GM12873 (cell line): ENCODE measurements at regions not wholly inside any gene's neighbourhood (a gene's known extent, or its start where the extent isn't known, plus 50 kb on each side); places are given as distances from the start of the nearest gene placed in this dataset.

Experiments used
- TF ChIP-seq, protein P1 (sequence below): IDR thresholded peaks from 2 replicates; pipeline ENCODE4 v1.5.1; 2012; ENCODE audit warnings: low read depth, mild to moderate bottlenecking, moderate library complexity, low read length, control low read depth; ENCODE audit not compliant: insufficient read depth; ENCODE audit errors: missing control alignments

GRCh38 chr6:159421586-159421985, 252.4 kb downstream of the FNDC1 start:
- TF ChIP-seq, protein P1, sequence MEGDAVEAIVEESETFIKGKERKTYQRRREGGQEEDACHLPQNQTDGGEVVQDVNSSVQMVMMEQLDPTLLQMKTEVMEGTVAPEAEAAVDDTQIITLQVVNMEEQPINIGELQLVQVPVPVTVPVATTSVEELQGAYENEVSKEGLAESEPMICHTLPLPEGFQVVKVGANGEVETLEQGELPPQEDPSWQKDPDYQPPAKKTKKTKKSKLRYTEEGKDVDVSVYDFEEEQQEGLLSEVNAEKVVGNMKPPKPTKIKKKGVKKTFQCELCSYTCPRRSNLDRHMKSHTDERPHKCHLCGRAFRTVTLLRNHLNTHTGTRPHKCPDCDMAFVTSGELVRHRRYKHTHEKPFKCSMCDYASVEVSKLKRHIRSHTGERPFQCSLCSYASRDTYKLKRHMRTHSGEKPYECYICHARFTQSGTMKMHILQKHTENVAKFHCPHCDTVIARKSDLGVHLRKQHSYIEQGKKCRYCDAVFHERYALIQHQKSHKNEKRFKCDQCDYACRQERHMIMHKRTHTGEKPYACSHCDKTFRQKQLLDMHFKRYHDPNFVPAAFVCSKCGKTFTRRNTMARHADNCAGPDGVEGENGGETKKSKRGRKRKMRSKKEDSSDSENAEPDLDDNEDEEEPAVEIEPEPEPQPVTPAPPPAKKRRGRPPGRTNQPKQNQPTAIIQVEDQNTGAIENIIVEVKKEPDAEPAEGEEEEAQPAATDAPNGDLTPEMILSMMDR, result no peak

DNA sequence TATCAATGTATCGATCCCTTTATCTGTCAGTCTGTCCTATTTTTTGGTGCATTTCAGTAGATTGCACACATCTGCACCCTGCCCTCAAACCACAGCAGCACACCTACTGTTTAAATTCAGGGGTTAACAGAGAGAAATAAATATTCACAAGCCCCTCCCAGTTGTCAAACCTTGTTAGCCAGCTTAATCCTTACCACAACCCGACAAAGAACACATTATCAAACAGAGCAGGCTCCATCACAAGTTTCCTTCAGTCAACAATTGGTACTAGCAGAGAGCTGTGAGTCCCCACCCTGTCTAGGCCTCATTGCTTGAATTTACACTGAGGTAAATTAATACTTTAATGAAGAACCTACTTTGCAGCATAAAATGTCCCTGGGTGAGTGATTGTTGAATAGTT, 249.8 kb downstream of the FNDC1 start:
- TF ChIP-seq, protein P1, result no peak

DNA sequence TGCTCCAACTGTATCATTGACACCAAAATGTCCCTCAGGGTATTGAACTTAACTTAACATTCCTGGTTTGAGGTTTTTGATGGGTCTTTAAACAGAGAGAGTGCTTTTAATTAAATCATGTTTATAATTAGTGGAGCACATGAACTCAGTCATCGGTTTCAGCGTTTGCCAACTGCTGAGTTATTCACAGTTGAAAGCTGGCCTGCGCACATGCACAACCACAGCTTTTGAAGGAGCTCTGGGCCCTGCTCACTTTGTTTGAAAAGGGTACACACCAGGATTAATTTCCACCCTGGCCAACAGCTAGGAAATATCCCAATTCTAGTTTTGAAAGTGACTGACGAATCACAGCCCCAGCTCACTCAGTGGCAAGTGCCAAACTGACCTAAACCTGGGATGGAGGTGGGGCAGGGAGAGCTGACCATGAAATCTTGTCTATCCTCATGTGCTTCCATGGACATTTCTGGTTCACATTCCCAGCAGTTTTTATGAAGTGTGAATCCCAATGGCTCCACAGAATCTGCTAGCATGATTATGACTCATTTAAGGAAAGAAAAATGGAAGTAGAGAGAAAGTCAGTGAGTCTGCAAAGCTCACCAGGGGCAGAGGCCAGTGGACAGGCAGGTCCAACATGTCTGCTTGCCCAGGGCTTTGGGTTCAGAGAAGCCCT, 247.8 kb downstream of the FNDC1 start:
- TF ChIP-seq, protein P1, result no peak

DNA sequence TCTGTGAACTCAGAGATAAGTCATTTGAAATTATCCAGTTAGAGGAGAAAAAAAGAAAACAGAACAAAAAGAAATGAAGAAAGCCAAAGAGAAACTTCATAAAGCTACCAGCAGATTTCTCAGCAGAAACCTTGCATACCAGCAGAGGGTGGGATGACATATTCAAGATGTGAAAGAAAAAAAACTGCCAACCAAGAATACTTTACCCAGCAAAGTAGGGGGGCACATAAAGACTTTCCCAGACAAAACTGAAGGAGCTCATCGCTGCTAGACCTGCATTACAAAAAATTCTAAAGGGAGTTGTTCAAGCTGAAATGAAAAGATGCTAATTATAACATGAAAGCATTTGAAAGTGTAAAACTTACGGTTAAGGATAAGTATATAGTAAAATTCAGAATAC, 246.3 kb downstream of the FNDC1 start:
- TF ChIP-seq, protein P1, result no peak

- TF ChIP-seq, protein P1, result no peak
Measured at GRCh38 chr6:159414711-159415110, 245.5 kb downstream of the FNDC1 start.

DNA sequence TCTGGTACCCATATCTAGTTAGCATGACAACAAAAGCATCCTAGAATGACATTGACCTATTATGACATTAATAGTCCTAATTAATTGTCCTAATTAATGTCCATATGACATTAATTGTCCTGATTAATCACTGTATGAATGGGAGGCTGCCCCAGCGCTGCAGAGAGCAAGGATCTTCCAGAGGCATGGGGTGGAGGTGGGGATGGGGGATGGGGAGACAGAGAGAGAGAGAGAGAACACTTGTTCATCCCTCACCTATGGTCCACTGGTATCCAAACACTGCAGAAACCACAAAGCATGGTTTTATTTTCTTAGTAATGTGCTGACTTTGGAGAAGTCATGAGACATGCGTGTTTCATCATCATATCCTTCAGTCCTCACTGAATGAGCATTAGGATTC, 235.1 kb downstream of the FNDC1 start:
- TF ChIP-seq, protein P1, result no peak

GRCh38 chr6:159400826-159401225, 231.6 kb downstream of the FNDC1 start:
- TF ChIP-seq, protein P1, result no peak
